Vagina (tissue), 2 donors: ENCODE measurements at regions not wholly inside any gene's neighbourhood (a gene's known extent, or its start where the extent isn't known, plus 50 kb on each side); places are given as distances from the start of the nearest gene placed in this dataset.

Experiments used
- POLR2A ChIP-seq, 2 donors: fragments of 450-650 bp; IDR thresholded peaks; one replicate each; pipeline ENCODE4 v1.6.1; 2017; ENCODE audit warnings: antibody characterized with exemption in 2 of 2, mild to moderate bottlenecking in 2 of 2, moderate library complexity in 2 of 2
- POLR2AphosphoS5 ChIP-seq, 2 donors: sonication (generic); formaldehyde crosslinking; IDR thresholded peaks; one replicate each; pipeline ENCODE4 v1.9.0; 2017; ENCODE audit warnings: antibody characterized with exemption in 2 of 2, mild to moderate bottlenecking in 2 of 2, low read depth in 1 of 2; ENCODE audit not compliant: insufficient read depth in 1 of 2
- TF ChIP-seq, protein P1 (sequence below), 3 experiments: fragments of 450-650 bp in 2 of 3; fragments of 200-600 bp in 1 of 3; sonication (generic) in 1 of 3; IDR thresholded peaks; one replicate each; pipeline ENCODE4 v1.5.1; 2017 to 2019; ENCODE audit warnings: antibody characterized with exemption in 3 of 3, mild to moderate bottlenecking in 2 of 3, moderate library complexity in 2 of 3

- TF ChIP-seq, protein P1, sequence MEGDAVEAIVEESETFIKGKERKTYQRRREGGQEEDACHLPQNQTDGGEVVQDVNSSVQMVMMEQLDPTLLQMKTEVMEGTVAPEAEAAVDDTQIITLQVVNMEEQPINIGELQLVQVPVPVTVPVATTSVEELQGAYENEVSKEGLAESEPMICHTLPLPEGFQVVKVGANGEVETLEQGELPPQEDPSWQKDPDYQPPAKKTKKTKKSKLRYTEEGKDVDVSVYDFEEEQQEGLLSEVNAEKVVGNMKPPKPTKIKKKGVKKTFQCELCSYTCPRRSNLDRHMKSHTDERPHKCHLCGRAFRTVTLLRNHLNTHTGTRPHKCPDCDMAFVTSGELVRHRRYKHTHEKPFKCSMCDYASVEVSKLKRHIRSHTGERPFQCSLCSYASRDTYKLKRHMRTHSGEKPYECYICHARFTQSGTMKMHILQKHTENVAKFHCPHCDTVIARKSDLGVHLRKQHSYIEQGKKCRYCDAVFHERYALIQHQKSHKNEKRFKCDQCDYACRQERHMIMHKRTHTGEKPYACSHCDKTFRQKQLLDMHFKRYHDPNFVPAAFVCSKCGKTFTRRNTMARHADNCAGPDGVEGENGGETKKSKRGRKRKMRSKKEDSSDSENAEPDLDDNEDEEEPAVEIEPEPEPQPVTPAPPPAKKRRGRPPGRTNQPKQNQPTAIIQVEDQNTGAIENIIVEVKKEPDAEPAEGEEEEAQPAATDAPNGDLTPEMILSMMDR (IDR thresholded peaks at IDR 0.05), result no peak
- no peak for TF ChIP-seq POLR2AphosphoS5 (IDR thresholded peaks at IDR 0.05; ENCODE audit: insufficient read depth in 1 of 2, low read depth in 1 of 2)
- TF ChIP-seq POLR2A (IDR thresholded peaks at IDR 0.05), result no peak
Measured at GRCh38 chr1:100631015-100631551, 88.5 kb upstream of the VCAM1 start.
